ENCODE measurements at regions not wholly inside any gene's neighbourhood (a gene's known extent, or its start where the extent isn't known, plus 50 kb on each side); places are given as distances from the start of the nearest gene placed in this dataset.

DNA sequence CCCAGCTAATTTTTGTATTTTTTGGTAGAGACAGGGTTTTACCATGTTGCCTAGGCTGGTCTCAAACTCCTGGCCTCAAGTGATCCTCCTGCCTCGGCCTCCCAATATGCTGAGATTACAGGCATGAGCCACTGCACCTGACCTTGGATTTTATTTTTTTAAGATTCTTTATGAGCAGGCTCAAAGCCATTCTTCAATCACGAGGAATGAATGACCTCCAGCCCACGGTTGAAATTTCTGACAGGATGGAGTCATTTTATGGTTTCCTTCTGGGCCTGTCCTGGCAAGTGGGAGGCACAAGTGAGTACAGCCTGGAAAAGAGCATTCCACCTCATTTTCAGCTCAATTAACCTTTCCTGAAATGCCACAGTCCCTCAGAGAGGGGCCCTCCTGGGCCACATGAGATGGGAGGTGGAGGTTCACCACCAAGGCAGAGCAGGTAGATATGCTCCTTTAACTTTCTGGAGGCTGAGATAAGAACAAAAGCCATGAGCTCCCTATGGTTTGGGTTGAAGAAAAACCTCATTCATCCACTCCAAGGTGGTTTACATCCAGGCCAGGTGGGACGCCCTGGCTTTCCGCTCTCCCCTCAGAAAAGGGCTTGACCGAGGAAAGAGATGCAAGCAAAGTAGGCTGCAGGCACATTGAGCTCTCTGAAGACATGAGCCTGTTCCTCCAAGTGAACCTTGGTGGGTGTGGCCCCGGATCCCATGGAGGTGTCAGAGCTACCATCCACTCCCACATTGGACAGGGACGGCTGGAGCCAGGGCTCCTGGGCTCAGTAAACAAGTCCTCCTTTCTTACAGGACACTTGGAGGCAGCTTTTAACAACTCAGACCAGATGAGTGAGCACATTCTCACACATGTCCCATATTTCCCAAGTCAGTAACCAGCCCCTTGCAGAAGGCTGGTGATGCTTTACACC, 208.5 kb upstream of the SSTR4 start:
- H2AFZ ChIP-seq (ENCODE audit: low read depth, low read length) = no peak overlapping the region
- no peak overlapping the region for H3K4me2 ChIP-seq (ENCODE audit: low read length)
- H3K9me2 ChIP-seq (ENCODE audit: insufficient read depth, low read length) = no peaks in the 10 kb centered on the region
- no peaks in the 10 kb centered on the region for H3K27me3 ChIP-seq (ENCODE audit: insufficient read depth, low read depth, low read length)
- no peaks in the 10 kb centered on the region for H3K36me3 ChIP-seq (ENCODE audit: insufficient read depth, low read length)
- no peaks in the 10 kb centered on the region for H4K20me1 ChIP-seq (ENCODE audit: insufficient read depth)
- H3K9me3 ChIP-seq (ENCODE audit: low read length) = no peaks in the 10 kb centered on the region
- no peaks in the 10 kb centered on the region for H3F3A ChIP-seq (ENCODE audit: insufficient read depth, low read length, poor library complexity, severe bottlenecking)
- no peak overlapping the region for H3K4me3 ChIP-seq (ENCODE audit: low read length)
- no peak overlapping the region for H3K27ac ChIP-seq (ENCODE audit: low read length)
- no peak overlapping the region for H3K9ac ChIP-seq (ENCODE audit: low read length)
- H3K79me2 ChIP-seq (replicated peaks; ENCODE audit: insufficient read depth, low read length) = no peaks in the 10 kb centered on the region
- no peak for TF ChIP-seq SMC3 (conservative IDR thresholded peaks at IDR 0.05; ENCODE audit: poor library complexity)
- no peak for TF ChIP-seq POLR2AphosphoS5 (IDR thresholded peaks at IDR 0.05)
- no peak for TF ChIP-seq TAF1 (IDR thresholded peaks at IDR 0.05; ENCODE audit: low read depth)
- TF ChIP-seq MXI1 (conservative IDR thresholded peaks at IDR 0.05; ENCODE audit: poor library complexity, severe bottlenecking) = no peak
- no peak for TF ChIP-seq RAD21 (conservative IDR thresholded peaks at IDR 0.05)
- TF ChIP-seq, protein P1, sequence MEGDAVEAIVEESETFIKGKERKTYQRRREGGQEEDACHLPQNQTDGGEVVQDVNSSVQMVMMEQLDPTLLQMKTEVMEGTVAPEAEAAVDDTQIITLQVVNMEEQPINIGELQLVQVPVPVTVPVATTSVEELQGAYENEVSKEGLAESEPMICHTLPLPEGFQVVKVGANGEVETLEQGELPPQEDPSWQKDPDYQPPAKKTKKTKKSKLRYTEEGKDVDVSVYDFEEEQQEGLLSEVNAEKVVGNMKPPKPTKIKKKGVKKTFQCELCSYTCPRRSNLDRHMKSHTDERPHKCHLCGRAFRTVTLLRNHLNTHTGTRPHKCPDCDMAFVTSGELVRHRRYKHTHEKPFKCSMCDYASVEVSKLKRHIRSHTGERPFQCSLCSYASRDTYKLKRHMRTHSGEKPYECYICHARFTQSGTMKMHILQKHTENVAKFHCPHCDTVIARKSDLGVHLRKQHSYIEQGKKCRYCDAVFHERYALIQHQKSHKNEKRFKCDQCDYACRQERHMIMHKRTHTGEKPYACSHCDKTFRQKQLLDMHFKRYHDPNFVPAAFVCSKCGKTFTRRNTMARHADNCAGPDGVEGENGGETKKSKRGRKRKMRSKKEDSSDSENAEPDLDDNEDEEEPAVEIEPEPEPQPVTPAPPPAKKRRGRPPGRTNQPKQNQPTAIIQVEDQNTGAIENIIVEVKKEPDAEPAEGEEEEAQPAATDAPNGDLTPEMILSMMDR (IDR thresholded peaks at IDR 0.05; ENCODE audit: poor library complexity, severe bottlenecking) = no peak
- TF ChIP-seq EP300 (conservative IDR thresholded peaks at IDR 0.05; ENCODE audit: poor library complexity, severe bottlenecking) = no peak
- TF ChIP-seq EZH2 (IDR thresholded peaks at IDR 0.05; ENCODE audit: borderline replicate concordance, insufficient read depth, low read length, poor library complexity, severe bottlenecking) = no peak
- TF ChIP-seq, protein P2, sequence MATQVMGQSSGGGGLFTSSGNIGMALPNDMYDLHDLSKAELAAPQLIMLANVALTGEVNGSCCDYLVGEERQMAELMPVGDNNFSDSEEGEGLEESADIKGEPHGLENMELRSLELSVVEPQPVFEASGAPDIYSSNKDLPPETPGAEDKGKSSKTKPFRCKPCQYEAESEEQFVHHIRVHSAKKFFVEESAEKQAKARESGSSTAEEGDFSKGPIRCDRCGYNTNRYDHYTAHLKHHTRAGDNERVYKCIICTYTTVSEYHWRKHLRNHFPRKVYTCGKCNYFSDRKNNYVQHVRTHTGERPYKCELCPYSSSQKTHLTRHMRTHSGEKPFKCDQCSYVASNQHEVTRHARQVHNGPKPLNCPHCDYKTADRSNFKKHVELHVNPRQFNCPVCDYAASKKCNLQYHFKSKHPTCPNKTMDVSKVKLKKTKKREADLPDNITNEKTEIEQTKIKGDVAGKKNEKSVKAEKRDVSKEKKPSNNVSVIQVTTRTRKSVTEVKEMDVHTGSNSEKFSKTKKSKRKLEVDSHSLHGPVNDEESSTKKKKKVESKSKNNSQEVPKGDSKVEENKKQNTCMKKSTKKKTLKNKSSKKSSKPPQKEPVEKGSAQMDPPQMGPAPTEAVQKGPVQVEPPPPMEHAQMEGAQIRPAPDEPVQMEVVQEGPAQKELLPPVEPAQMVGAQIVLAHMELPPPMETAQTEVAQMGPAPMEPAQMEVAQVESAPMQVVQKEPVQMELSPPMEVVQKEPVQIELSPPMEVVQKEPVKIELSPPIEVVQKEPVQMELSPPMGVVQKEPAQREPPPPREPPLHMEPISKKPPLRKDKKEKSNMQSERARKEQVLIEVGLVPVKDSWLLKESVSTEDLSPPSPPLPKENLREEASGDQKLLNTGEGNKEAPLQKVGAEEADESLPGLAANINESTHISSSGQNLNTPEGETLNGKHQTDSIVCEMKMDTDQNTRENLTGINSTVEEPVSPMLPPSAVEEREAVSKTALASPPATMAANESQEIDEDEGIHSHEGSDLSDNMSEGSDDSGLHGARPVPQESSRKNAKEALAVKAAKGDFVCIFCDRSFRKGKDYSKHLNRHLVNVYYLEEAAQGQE (IDR thresholded peaks at IDR 0.05; ENCODE audit: borderline replicate concordance) = no peak

DNA sequence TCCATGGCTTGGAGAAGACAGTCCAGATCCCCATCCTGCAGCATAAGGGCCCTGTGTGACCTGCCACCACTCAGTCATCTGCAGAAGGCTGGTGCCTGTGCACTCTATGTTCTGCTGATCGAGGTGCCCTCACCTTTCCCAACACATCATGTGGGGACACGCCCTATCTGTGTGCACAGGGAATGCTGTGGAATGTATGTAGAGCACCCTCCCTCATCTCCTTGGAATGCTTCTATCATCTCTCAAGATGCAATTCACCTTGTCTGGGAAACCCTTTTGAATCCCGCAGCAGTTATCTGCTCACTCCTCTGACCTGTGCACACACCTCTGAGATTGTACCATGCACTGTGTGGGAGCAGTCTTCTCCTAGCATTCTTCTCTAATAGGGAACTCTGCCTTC, 207.2 kb upstream of the SSTR4 start:
- Histone ChIP-seq H2AFZ (ENCODE audit: low read depth, low read length) (no peak overlapping the region), H4K20me1 (ENCODE audit: insufficient read depth) (no peaks in the 10 kb centered on the region), H3K79me2 (replicated peaks; ENCODE audit: insufficient read depth, low read length) (no peaks in the 10 kb centered on the region), H3K9ac (ENCODE audit: low read length) (no peak overlapping the region), H3K36me3 (ENCODE audit: insufficient read depth, low read length) (no peaks in the 10 kb centered on the region), H3K27me3 (ENCODE audit: insufficient read depth, low read depth, low read length) (no peaks in the 10 kb centered on the region), H3K9me3 (ENCODE audit: low read length) (no peaks in the 10 kb centered on the region), H3K9me2 (ENCODE audit: insufficient read depth, low read length) (no peaks in the 10 kb centered on the region), H3K27ac (ENCODE audit: low read length) (no peak overlapping the region), H3K4me3 (ENCODE audit: low read length) (no peak overlapping the region), H3K4me2 (ENCODE audit: low read length) (no peak overlapping the region), H3F3A (ENCODE audit: insufficient read depth, low read length, poor library complexity, severe bottlenecking) (no peaks in the 10 kb centered on the region)
- TF ChIP-seq MXI1 (conservative IDR thresholded peaks at IDR 0.05; ENCODE audit: poor library complexity, severe bottlenecking) (no peak), POLR2AphosphoS5 (IDR thresholded peaks at IDR 0.05) (no peak), EP300 (conservative IDR thresholded peaks at IDR 0.05; ENCODE audit: poor library complexity, severe bottlenecking) (no peak), TAF1 (IDR thresholded peaks at IDR 0.05; ENCODE audit: low read depth) (no peak), RAD21 (conservative IDR thresholded peaks at IDR 0.05) (no peak), EZH2 (IDR thresholded peaks at IDR 0.05; ENCODE audit: borderline replicate concordance, insufficient read depth, low read length, poor library complexity, severe bottlenecking) (no peak), SMC3 (conservative IDR thresholded peaks at IDR 0.05; ENCODE audit: poor library complexity) (no peak)
- TF ChIP-seq, protein P2 (IDR thresholded peaks at IDR 0.05; ENCODE audit: borderline replicate concordance) = no peak
- TF ChIP-seq, protein P1 (IDR thresholded peaks at IDR 0.05; ENCODE audit: poor library complexity, severe bottlenecking) = no peak

Measured in neural cell (in vitro differentiated cells).